ENCODE measurements at regions not wholly inside any gene's neighbourhood (a gene's known extent, or its start where the extent isn't known, plus 50 kb on each side); places are given as distances from the start of the nearest gene placed in this dataset.
"Not testable (repeated sequence)": the region's sequence is repeated elsewhere in the genome, so short reads cannot be mapped to it uniquely, and the experiment has no call there.

- Histone ChIP-seq H3K4me1 (ENCODE audit: insufficient read depth, low read length) (no peaks in the 10 kb centered on the region), H3K4me3 (ENCODE audit: low read length) (no peak overlapping the region), H3K36me3 (ENCODE audit: insufficient read depth, low read length) (no peaks in the 10 kb centered on the region), H2AFZ (ENCODE audit: low read depth, low read length) (no peak overlapping the region), H3K27me3 (ENCODE audit: insufficient read depth, low read length) (no peaks in the 10 kb centered on the region), H3K9me3 (ENCODE audit: low read length) (no peaks in the 10 kb centered on the region)
Measured at GRCh38 chr4:97432551-97432950, 710.7 kb downstream of the STPG2 start.

- not testable (repeated sequence) for H3K4me3 ChIP-seq (ENCODE audit: low read length); H3K27me3 ChIP-seq (ENCODE audit: insufficient read depth, low read length); H3K4me1 ChIP-seq (ENCODE audit: insufficient read depth, low read length); H3K36me3 ChIP-seq (ENCODE audit: insufficient read depth, low read length); H3K9me3 ChIP-seq (ENCODE audit: low read length); H2AFZ ChIP-seq (ENCODE audit: low read depth, low read length)
Measured at GRCh38 chr4:97437998-97438705, 705.1 kb downstream of the STPG2 start.

- Histone ChIP-seq H3K4me1 (ENCODE audit: insufficient read depth, low read length) (no peaks in the 10 kb centered on the region), H3K9me3 (ENCODE audit: low read length) (no peaks in the 10 kb centered on the region), H2AFZ (ENCODE audit: low read depth, low read length) (no peak overlapping the region), H3K27me3 (ENCODE audit: insufficient read depth, low read length) (no peaks in the 10 kb centered on the region), H3K4me3 (ENCODE audit: low read length) (no peak overlapping the region), H3K36me3 (ENCODE audit: insufficient read depth, low read length) (no peaks in the 10 kb centered on the region)
Measured at GRCh38 chr4:97453186-97453585, 690.1 kb downstream of the STPG2 start.

GRCh38 chr4:97457253-97457652 lies 686.0 kb downstream of the STPG2 start:
- Histone ChIP-seq H3K27me3 (ENCODE audit: insufficient read depth, low read length) (no peaks in the 10 kb centered on the region), H2AFZ (ENCODE audit: low read depth, low read length) (no peak overlapping the region), H3K36me3 (ENCODE audit: insufficient read depth, low read length) (no peaks in the 10 kb centered on the region), H3K9me3 (ENCODE audit: low read length) (no peaks in the 10 kb centered on the region), H3K4me1 (ENCODE audit: insufficient read depth, low read length) (no peaks in the 10 kb centered on the region), H3K4me3 (ENCODE audit: low read length) (no peak overlapping the region)

GRCh38 chr4:97468272-97468671 lies 675.0 kb downstream of the STPG2 start:
- no peaks in the 10 kb centered on the region for H3K9me3 ChIP-seq (ENCODE audit: low read length)
- no peaks in the 10 kb centered on the region for H3K27me3 ChIP-seq (ENCODE audit: insufficient read depth, low read length)
- H3K36me3 ChIP-seq (ENCODE audit: insufficient read depth, low read length) = no peaks in the 10 kb centered on the region
- H3K4me1 ChIP-seq (ENCODE audit: insufficient read depth, low read length) = no peaks in the 10 kb centered on the region
- no peak overlapping the region for H3K4me3 ChIP-seq (ENCODE audit: low read length)
- H2AFZ ChIP-seq (ENCODE audit: low read depth, low read length) = no peak overlapping the region

GRCh38 chr4:97475621-97476020 lies 667.7 kb downstream of the STPG2 start:
- no peaks in the 10 kb centered on the region for H3K4me1 ChIP-seq (ENCODE audit: insufficient read depth, low read length)
- no peak overlapping the region for H2AFZ ChIP-seq (ENCODE audit: low read depth, low read length)
- no peaks in the 10 kb centered on the region for H3K9me3 ChIP-seq (ENCODE audit: low read length)
- H3K4me3 ChIP-seq (ENCODE audit: low read length) = no peak overlapping the region
- H3K36me3 ChIP-seq (ENCODE audit: insufficient read depth, low read length) = no peaks in the 10 kb centered on the region
- H3K27me3 ChIP-seq (ENCODE audit: insufficient read depth, low read length) = no peaks in the 10 kb centered on the region

- no peaks in the 10 kb centered on the region for H3K36me3 ChIP-seq (ENCODE audit: insufficient read depth, low read length)
- no peak overlapping the region for H2AFZ ChIP-seq (ENCODE audit: low read depth, low read length)
- no peak overlapping the region for H3K4me3 ChIP-seq (ENCODE audit: low read length)
- no peaks in the 10 kb centered on the region for H3K27me3 ChIP-seq (ENCODE audit: insufficient read depth, low read length)
- no peaks in the 10 kb centered on the region for H3K4me1 ChIP-seq (ENCODE audit: insufficient read depth, low read length)
- no peaks in the 10 kb centered on the region for H3K9me3 ChIP-seq (ENCODE audit: low read length)
Measured at GRCh38 chr4:97477974-97478373, 665.3 kb downstream of the STPG2 start.

GRCh38 chr4:97479388-97479787 lies 663.9 kb downstream of the STPG2 start:
- Histone ChIP-seq H3K9me3 (ENCODE audit: low read length) (no peaks in the 10 kb centered on the region), H3K27me3 (ENCODE audit: insufficient read depth, low read length) (no peaks in the 10 kb centered on the region), H2AFZ (ENCODE audit: low read depth, low read length) (no peak overlapping the region), H3K36me3 (ENCODE audit: insufficient read depth, low read length) (no peaks in the 10 kb centered on the region), H3K4me1 (ENCODE audit: insufficient read depth, low read length) (no peaks in the 10 kb centered on the region), H3K4me3 (ENCODE audit: low read length) (no peak overlapping the region)

- Histone ChIP-seq H3K36me3 (ENCODE audit: insufficient read depth, low read length) (no peaks in the 10 kb centered on the region), H3K4me1 (ENCODE audit: insufficient read depth, low read length) (peaks cover 25% of the 10 kb centered on the region), H3K4me3 (ENCODE audit: low read length) (no peak overlapping the region), H3K27me3 (ENCODE audit: insufficient read depth, low read length) (no peaks in the 10 kb centered on the region), H2AFZ (ENCODE audit: low read depth, low read length) (no peak overlapping the region), H3K9me3 (ENCODE audit: low read length) (no peaks in the 10 kb centered on the region)
Measured at GRCh38 chr4:97491856-97492255, 651.4 kb downstream of the STPG2 start.

GRCh38 chr4:97493815-97494518 lies 649.3 kb downstream of the STPG2 start:
- Histone ChIP-seq H2AFZ (ENCODE audit: low read depth, low read length) (no peak overlapping the region), H3K36me3 (ENCODE audit: insufficient read depth, low read length) (no peaks in the 10 kb centered on the region), H3K27me3 (ENCODE audit: insufficient read depth, low read length) (no peaks in the 10 kb centered on the region), H3K4me1 (ENCODE audit: insufficient read depth, low read length) (peaks cover 25% of the 10 kb centered on the region), H3K9me3 (ENCODE audit: low read length) (no peaks in the 10 kb centered on the region), H3K4me3 (ENCODE audit: low read length) (no peak overlapping the region)

- Histone ChIP-seq H3K9me3 (ENCODE audit: low read length) (no peaks in the 10 kb centered on the region), H3K4me3 (ENCODE audit: low read length) (peak overlapping the region; percentile 20), H3K27me3 (ENCODE audit: insufficient read depth, low read length) (no peaks in the 10 kb centered on the region), H3K36me3 (ENCODE audit: insufficient read depth, low read length) (no peaks in the 10 kb centered on the region), H2AFZ (ENCODE audit: low read depth, low read length) (peak overlapping the region; percentile 93), H3K4me1 (ENCODE audit: insufficient read depth, low read length) (peaks cover 25% of the 10 kb centered on the region)
Measured at GRCh38 chr4:97496298-97496873, 646.9 kb downstream of the STPG2 start.

GRCh38 chr4:97498875-97499274 lies 644.4 kb downstream of the STPG2 start:
- Histone ChIP-seq H3K27me3 (ENCODE audit: insufficient read depth, low read length) (no peaks in the 10 kb centered on the region), H3K4me3 (ENCODE audit: low read length) (no peak overlapping the region), H3K36me3 (ENCODE audit: insufficient read depth, low read length) (no peaks in the 10 kb centered on the region), H2AFZ (ENCODE audit: low read depth, low read length) (no peak overlapping the region), H3K4me1 (ENCODE audit: insufficient read depth, low read length) (peaks cover 18% of the 10 kb centered on the region), H3K9me3 (ENCODE audit: low read length) (no peaks in the 10 kb centered on the region)

GRCh38 chr4:97500423-97500822 lies 642.9 kb downstream of the STPG2 start:
- no peaks in the 10 kb centered on the region for H3K27me3 ChIP-seq (ENCODE audit: insufficient read depth, low read length)
- no peak overlapping the region for H3K4me3 ChIP-seq (ENCODE audit: low read length)
- no peaks in the 10 kb centered on the region for H3K36me3 ChIP-seq (ENCODE audit: insufficient read depth, low read length)
- peaks cover 24% of the 10 kb centered on the region for H3K4me1 ChIP-seq (ENCODE audit: insufficient read depth, low read length)
- H2AFZ ChIP-seq (ENCODE audit: low read depth, low read length) = no peak overlapping the region
- no peaks in the 10 kb centered on the region for H3K9me3 ChIP-seq (ENCODE audit: low read length)

Measured in neuron (in vitro differentiated cells).